CD4-positive, alpha-beta T cell treated with Interleukin-15 for 1 hour (primary cell): ENCODE measurements at regions not wholly inside any gene's neighbourhood (a gene's known extent, or its start where the extent isn't known, plus 50 kb on each side); places are given as distances from the start of the nearest gene placed in this dataset.

Experiments
- DNase-seq: peaks from one replicate; pipeline ENCODE4 v3.0.0-alpha.2; 2020

DNA sequence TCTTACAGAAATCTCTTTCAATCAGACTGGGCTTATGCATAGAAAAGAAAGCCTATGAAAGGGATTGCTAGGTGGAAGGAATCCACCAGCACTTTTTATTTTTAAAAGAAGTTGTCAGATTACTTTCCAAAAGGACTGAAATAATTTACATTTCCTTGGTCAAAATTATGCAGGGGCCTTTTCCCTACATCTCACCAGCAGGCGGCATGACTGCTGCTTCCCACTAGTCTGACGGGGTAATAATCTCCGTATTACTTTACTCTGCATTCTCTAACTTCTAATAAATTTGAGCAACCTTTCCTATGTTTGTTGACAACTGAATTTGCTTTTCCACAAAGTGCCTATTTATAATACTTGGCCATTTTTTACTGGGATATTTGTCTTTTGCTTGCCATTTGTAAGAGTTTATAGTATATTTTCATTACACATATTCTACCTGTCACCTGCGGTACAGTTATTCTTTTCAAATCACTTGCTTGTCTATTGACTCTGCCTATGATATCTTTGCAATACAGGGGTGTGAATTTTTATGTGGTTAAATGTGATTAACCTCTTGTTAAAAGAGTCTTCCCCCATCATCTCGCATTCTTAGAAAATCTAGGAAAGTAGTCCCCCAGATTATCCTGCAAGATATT is 51.9 kb upstream of the USP47 start:
- DNase-seq = no peak

DNA sequence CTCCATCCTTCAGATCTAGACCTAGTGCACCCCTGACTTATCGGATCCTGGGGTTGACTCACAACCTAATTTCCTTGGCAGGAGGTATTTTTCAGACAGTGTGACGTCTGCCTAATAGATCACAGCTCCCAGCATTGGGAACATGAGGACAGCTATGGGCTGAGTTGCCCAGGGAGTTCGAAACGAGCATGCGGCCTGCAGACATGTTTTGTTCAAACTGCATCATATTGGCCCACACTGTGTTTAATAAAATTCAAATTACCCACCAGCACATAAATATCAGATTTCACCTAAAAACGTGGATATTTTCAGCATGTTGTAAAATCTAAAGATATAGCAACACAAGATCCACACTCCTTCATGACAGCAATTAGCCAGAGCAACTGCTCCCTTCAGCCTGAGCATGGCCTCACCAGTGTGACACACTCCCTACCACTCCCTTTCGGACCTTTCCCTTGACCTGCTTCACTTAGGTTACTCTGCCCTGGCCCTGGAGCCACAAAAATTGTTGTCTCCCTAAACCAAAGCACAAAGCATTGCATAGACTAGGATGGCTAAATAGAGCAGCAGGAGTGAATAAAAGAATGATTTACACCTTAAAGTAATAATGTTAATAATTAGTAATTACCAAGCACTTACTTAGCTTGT is 53.6 kb upstream of the USP47 start:
- no peak for DNase-seq

DNA sequence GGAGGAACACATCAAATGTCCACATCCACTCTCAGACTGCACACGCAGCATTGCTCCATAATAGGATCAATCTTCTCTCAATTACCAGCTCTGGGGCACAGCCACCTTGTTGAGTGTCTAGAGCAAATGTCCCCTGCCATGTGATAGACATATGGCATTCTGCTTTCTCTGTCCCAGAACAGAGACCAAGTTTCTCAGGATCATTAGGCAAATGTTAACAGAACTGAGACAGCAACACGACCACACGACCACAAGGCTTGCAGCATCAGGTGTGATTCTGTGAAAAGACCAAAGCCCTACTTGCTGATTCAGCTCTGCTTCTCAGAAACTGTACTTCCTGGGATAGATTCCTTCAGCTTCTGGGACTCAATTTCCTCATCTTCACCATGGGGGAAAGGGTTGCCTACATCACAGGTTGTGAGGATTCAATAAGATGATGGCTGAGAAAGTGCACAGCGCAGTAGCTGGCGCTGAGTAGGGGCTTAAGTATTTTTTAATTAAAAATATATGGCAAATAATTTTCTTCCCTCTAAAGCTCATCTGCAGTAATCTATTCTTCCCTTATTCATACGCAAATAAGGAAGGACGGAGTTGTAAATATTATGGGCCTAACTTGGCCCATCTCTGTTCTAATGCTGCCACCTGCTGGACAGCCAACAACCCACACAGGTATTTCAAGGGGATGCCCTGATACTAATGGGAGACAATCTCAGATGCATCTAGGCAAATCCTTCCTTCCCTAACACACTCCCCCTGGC is 54.3 kb upstream of the USP47 start:
- DNase-seq = peak; percentile 62

DNA sequence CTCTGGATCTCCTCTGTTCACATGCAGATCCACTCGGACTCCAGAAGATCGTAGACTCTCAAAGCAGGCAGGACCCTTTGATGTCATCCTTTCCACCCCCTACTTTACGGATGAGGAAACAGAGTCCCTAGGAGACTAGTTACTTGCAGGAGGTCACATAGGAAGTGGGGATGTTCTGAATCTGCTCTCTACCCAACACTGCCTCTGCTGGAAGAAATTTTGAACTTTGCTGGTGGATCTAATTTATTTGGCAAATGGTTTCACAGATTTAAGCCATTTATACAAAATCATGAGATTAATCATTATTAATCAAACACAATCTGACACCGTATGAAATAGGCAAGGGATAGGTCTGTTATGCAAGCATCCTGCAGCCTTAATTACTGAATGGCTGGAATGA is 55.0 kb upstream of the USP47 start:
- DNase-seq = no peak

DNA sequence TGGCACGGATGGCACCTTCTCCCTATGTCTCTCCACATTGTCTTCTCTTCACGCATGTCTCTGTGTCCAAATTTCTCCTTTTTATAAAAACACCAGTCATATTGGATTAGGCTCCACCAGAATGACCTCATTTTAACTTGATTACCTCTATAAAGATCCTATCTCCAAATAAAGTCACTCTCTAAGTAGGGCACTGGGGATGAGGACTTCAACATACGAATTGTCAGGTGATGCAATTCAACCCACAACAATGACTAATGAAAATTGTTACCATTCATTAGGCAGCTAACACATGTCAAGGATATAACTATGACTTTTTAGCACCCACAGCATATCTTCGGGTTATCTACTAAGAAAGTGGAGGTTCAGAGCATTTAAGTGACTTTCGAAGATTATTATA is 55.5 kb upstream of the USP47 start:
- no peak for DNase-seq

DNA sequence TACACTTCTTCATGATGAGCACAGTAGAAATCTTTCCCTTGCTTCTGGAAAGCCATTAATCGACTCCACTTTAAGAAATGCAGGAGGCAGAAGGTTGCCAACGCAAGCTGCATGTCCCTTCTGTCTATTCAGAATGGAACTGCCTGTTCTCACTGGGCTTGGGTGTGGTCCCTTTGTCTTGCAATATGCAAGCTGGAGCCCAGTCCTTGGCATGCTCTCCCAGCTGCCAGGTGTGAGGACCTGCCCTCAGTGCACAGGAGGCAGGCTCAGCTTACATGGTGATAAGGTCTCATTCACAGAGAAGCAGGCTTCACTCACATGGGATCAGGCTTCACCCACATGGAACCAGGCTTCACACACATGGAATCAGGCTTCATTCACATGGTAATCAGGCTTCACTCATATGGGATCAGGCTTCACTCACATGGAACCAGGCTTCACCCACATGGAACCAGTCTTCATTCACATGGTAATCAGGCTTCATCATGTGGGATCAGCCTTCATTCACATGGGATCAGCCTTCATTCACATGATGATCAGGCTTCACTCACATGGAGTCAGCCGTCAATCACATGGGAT is 59.2 kb upstream of the USP47 start:
- no peak for DNase-seq

DNA sequence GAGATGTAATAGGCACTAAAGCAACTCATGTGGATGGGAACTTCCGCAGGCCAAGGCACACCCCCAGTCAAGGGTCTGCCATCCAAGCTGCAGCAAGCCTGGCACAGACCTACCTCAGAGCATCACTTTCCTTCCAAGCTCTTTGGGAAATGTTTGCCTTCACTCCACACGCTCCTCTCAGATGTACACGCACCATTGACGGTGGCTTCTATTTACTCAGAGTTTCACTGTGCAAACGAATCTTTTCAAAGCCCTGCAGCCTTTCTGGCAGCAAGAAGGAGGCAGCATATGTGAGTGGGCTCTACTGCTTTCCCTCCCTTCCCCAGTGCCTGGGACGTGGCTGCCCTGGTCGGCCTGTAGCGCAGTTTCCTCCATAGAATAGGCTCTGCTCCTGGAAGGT is 60.9 kb upstream of the USP47 start:
- no peak for DNase-seq

DNA sequence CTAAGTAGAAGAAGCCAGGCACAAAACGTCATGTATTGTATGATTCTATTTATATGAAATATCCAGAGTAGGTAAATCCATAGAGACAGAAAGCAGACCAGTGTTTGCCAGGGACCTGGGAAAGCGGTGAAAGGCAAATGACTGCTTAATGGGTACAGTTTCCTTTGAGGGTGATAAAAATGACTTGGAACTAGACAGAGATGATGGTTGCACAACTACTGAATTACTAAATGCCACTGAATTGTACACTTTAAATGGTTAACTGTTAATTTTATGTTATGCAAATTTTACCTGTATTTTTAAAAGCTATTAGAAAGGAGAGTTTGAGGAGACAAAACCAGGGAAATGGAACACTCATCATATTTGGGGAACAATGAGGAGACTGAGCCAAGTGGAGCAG is 61.8 kb upstream of the USP47 start:
- DNase-seq = no peak

DNA sequence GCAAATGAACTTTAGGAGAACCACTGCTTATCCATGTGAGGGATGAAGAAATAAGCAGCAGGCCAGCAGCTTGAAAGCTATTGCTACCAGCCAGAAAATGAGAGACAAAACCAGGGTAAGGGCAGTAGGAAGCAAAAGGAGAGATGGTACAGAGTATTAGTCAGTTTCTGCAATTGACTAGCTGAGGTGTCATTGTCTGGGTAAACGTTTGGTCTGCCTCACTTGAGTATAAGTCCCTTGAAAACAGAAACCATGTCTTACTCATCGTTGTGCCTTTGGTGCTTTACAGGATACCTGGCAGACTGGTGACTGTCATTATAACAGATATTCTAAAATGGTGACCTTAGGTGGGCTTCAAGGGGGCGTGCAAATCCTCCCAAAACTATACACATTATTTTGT is 63.9 kb upstream of the USP47 start:
- DNase-seq = no peak

DNA sequence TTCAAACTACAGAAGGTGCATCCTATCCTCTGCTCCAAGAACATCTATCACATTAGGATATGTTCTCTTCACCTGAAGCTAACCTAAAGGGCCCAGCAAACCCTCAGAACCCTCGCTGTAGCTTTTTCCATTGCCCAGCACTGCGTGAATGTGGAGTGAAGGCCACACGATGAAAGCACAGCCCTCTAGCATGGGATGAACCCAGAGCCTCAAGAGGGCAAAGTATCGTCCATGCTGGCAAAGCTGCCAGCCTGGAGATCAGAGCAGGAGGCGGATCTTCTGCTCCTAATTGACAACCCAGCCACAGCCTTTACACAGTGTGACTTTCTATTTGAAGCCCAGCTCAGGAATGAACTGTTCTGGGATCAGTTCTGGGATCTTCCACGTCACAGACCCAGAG is 65.1 kb upstream of the USP47 start:
- no peak for DNase-seq

DNA sequence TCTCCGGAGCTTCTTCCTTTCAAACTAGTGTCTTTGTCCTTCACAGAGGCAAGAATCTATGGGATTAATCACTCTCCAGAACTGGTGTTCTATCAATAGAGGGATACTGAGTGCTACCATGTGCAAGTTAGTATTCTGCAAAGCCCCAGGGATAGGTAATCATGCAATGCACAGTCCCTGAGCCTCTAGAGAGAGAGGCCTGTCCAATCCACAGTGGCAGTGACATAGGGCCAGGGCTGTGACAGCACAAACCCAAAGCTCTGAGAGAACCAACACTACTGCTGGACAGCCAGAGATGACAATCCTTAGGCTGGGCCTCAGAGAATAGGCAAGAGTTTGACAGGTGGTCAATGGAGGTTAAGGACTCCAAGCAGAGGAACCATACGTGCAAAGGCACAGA is 66.8 kb upstream of the USP47 start:
- no peak for DNase-seq

DNA sequence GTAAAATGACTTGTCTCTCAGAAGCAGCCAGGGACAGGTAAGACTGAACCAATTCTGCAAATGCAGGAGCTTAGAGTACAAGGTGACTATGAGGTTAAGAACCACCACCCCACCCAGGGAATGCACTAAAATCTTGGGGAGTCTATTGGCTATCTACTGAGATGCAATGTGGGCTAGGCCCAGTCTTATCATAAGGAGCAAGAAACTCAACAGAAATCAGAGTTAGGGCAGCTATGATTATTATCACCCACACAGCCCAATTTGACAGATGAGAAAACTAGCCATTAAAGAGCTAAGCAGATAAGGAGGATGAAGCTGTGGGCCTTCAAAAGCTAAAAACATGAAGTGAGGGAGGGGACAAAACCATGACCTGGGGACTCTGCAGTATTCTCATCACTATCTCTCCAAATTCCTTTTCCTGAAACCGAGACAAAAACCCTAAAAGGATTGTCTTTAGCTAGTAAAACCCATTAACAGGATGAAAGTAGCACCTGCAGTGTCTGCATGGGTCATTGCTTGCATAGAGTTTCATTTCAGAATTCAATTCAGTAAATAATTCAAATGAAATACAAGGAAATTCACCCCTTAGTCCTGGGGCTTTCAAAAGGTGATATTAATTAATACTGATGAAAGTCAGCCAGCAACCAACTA is 68.8 kb upstream of the USP47 start:
- no peak for DNase-seq

DNA sequence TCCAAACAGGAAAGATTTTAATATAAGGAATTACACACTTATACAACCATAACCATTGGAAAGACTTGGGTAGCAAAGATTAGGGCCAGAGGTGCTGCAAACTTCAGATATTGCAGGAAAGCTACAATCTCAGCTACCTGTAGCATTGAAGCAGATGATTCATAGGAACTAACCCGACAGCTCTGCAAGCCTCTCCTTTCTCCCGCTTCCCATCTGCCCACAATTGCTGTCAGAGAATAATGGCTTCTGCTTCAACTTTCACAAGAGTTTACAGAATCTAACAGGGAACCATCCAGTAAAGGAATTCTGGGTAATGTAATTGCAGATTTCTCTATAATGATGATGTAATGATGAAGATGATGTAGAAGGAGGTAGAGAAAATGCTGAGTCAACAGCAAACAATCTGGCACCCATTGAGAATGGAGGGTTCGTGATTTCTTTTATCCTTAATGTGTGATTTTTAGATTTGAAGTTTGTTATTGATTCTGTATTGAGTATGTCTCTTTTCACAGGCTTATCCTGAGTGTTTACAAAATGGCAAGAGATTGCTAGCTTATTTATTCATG is 70.8 kb upstream of the USP47 start:
- DNase-seq = no peak

DNA sequence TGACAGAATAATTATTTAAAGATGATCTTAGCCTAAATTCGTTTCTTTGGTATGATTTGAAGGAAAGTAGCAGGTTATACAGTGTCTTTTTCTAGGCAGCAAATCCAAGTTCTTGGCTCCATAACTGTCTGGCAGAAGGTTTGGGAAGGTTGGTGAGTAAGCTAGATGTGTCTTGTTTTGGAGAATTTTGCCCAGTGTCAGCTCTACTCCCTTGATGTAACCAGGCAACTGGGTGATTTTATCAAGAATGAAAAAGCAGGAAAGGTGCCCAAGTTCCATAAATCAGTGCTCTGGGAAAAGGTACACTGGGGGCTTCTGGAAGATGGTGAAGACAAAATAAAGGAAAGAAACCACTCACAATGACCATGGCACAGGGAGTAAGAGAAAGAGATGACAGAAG is 71.5 kb upstream of the USP47 start:
- no peak for DNase-seq

DNA sequence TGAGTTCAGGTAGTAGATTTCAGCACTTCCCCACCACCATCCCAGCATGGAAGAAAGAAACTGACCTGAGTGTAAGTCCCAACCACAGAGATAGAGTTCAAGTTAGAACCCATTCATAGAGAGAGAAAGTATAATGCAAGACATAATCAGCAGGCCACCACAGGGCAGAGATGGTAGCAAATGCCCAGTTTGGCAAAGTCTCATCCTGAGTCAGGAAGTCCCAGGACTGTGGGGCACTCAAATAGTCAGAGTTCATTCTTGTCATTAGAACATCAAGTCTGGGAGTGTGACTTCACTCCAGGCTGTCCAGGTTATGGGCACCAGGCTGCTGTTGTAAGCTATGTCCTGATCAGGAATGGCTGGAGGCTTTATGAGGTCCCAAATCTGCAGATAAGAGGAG is 72.0 kb upstream of the USP47 start:
- no peak for DNase-seq

DNA sequence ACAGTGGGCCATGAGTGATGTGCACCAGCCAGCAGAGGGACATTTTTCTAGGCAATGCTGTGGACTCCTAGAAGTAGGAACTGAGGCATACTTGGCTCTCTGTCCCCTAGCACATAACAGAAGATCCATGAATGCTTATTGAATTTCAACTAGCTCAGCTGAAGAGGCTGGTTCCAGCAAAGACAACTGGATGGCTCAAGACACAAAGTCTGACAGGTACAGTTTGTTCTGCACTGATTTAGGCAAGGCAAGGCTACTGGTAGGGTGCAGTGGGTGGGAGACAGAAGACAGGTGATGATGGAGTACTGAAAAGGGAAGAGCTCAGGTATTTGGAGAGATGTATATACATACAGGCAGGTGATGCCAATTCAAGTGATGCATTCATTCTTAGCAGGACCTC is 72.4 kb upstream of the USP47 start:
- no peak for DNase-seq

DNA sequence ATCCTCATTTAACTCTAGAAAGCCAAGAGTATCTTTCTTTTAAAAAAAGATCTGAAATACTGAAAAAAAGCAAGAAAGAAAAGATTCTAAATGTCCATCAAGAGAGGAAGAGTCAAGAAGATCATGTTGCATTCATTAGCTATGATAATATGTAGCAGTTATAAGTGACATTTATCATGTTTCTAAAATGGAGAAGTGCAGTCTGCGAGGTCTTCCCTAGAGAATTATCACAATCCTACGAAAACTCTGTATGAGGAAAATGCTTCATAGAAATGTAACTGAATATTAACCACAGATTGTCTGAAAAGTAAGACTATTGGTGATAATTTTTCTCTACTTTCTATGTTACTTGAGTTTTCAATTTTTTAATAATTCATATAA is 77.4 kb upstream of the USP47 start:
- DNase-seq = no peak

DNA sequence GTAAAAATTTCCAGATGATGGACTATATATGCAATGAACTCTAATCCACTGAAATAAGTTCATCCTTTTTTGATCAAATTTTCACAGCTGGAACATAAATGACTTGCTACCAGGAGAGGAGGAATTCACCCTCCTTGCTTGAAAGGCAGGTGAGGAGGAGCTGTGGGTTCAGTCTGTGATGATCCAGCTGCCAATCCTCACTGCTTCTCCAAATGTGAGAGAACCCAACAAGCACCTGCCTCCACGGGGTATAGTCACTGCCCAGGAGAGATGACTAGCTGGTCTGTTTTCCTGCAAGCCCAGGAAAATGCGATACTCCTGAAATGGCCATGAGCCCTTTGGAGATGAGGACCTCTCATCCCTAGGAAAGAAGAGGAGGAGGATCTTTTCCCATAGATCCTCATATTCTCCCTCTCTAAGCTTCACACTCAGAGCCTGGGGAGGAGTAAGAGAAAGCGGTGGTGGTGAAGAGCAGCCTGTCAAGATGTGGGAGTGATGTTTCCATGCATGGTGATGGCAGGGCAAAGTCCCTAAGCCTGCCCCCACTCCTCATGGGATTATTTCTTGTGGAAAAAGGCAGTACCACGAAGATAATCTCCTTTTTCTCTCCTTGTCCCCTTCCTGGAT is 77.9 kb upstream of the USP47 start:
- DNase-seq = no peak

DNA sequence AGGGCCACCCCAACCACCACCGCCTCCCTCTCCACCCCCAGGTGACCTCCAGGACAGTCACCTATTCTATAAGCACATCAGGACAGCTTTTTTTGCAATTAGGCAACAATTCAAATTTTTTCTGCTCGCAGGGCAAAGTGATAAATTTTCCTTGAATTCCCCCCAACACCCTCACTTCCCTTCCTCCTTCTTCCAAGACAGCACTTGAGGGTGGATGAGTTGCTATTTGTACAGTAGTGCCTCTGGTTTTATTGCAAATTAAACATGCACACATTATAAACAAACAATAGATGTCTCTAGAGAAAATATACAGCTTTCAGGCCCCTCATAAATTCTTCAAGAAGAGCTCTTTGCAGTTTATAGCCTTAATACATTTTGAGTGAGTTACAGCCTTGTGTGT is 80.9 kb upstream of the USP47 start:
- DNase-seq = no peak

DNA sequence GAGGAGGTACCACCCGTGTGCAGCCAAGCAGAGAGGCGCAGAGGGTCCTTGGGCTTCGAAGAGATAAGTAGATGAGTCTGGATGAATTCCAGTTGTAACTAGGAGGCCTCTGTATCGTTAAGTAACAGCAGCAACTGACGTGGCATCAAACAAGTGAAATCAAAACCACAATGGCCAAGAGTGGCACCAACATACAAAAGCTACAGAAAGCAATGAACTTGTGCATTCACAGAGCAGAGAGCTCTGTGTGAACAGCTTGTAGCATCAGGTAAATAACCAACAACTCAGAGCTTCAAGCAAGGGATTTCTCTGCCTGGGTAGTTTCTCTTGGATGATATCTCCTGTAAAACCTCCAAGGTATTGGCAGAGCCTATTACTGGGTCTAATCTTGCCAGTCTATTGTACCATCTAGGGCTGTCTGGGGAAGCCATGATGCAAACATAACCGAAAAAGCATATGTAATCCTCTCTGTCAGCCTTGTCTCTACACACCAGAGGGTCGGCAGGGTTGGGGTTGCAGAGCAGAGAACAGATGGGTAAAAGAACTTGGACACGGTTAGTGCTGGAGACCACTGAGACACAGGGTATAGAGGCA is 83.1 kb upstream of the USP47 start:
- DNase-seq = no peak

DNA sequence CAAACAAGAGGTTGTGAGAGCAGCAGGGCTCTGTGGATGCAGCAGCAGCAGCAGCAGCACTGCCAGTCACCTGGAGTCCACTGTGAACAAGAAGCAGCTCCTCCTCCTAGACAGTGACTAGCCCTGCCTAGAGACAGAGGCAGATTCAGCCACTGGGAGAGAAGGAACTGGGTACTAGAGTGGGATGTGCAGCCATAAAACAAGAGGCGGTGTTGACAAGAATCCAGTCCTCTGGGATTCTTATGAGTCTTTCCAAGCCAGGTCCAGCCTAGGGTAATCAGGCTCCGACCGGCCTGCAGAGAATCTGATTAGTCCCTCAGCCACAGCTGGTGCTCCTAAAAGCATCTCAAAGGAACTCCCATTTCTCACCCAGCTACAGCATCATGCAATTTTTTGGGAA is 83.9 kb upstream of the USP47 start:
- no peak for DNase-seq

DNA sequence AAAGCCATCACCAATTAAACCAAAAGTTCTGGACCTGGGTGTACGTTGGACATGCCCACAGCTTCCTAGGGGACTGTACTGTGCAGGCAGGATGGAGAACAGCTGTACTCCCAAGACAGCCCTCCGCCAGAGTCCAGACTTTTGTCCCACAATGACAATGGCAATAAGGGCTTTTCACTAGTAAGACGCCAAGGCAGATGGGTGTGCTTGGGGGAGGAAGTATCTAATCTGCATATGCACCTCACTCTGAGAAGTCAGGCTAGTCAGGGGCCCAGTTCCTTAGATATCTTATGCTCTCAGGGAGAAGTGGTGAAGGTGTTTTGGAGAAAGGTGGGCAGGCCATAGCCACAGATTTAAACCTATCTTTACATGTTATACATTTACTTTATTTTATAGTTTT is 85.1 kb upstream of the USP47 start:
- DNase-seq = no peak
